ENCODE measurements at regions not wholly inside any gene's neighbourhood (a gene's known extent, or its start where the extent isn't known, plus 50 kb on each side); places are given as distances from the start of the nearest gene placed in this dataset.

DNA sequence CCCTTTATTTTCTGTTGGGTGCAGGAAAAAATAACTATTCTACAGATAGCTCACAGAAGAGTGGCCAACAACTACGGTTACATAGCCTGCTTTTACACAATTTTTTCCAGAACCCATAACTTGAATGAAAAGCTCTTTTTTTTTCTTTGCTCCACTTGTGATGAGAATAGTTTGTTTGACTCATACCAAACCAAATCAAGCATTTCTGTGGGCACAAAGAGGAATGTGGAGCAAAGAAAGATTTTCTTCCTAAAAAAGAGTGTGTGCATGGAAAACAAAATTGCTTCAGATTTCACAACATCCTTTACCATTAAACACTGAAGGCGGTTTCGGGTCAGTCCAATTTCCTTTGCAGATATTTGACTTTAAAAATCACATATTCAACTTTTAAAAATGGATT is 54.8 kb upstream of the RAB11FIP2 start:
- DNase-seq (ENCODE audit: low read depth in 1 of 2, low spot score in 1 of 2) = no peak
- FAIRE-seq = no peak
- H3K4me3 ChIP-seq = no peak overlapping the region
- ATAC-seq = no peak
- no peak overlapping the region for H3K27ac ChIP-seq
- TF ChIP-seq RCOR1 (IDR thresholded peaks at IDR 0.05; ENCODE audit: low read depth, low read length) (no peak), SMC3 (IDR thresholded peaks at IDR 0.05) (no peak), ZSCAN20 (CRISPR knock-in tag; IDR thresholded peaks at IDR 0.05) (no peak), MYC (IDR thresholded peaks at IDR 0.05; ENCODE audit: borderline replicate concordance, low read length) (no peak), ZNF302 (CRISPR knock-in tag; IDR thresholded peaks at IDR 0.05) (no peak), E2F6 (IDR thresholded peaks at IDR 0.05; ENCODE audit: borderline replicate concordance, low read depth) (no peak), MAZ (IDR thresholded peaks at IDR 0.05; ENCODE audit: borderline replicate concordance, low read depth, low read length) (no peak), CHD4 (IDR thresholded peaks at IDR 0.05; ENCODE audit: borderline replicate concordance) (no peak), RAD21 (conservative IDR thresholded peaks at IDR 0.05 in 1 of 2, IDR thresholded peaks at IDR 0.05 in 1 of 2) (no peak), NPAS2 (CRISPR knock-in tag; IDR thresholded peaks at IDR 0.05; ENCODE audit: borderline replicate concordance) (no peak), SREBF2 (IDR thresholded peaks at IDR 0.05) (no peak)
- TF ChIP-seq, protein P1, sequence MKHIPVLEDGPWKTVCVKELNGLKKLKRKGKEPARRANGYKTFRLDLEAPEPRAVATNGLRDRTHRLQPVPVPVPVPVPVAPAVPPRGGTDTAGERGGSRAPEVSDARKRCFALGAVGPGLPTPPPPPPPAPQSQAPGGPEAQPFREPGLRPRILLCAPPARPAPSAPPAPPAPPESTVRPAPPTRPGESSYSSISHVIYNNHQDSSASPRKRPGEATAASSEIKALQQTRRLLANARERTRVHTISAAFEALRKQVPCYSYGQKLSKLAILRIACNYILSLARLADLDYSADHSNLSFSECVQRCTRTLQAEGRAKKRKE (CRISPR knock-in tag; IDR thresholded peaks at IDR 0.05; ENCODE audit: low read depth) = no peak
- TF ChIP-seq, protein P2, sequence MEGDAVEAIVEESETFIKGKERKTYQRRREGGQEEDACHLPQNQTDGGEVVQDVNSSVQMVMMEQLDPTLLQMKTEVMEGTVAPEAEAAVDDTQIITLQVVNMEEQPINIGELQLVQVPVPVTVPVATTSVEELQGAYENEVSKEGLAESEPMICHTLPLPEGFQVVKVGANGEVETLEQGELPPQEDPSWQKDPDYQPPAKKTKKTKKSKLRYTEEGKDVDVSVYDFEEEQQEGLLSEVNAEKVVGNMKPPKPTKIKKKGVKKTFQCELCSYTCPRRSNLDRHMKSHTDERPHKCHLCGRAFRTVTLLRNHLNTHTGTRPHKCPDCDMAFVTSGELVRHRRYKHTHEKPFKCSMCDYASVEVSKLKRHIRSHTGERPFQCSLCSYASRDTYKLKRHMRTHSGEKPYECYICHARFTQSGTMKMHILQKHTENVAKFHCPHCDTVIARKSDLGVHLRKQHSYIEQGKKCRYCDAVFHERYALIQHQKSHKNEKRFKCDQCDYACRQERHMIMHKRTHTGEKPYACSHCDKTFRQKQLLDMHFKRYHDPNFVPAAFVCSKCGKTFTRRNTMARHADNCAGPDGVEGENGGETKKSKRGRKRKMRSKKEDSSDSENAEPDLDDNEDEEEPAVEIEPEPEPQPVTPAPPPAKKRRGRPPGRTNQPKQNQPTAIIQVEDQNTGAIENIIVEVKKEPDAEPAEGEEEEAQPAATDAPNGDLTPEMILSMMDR (IDR thresholded peaks at IDR 0.05) = no peak
- no peaks in the 10 kb centered on the region for H3K9me3 ChIP-seq
- CTCF ChIA-PET = interaction anchor here (0.7 kb wide), 1 partner anchor 563 kb away, joined by 3 read pairs; no protein-coding TSS in a partner anchor
- no peaks in the 10 kb centered on the region for H3K4me1 ChIP-seq
- POLR2A ChIA-PET = no interaction called here
- 59% methylated on average over 3 of the region's 3 CpGs for WGBS (ENCODE audit: missing lambda C conversion rate)
- H3K4me2 ChIP-seq = no peak overlapping the region
